DND-41 (cell line): ENCODE measurements at regions not wholly inside any gene's neighbourhood (a gene's known extent, or its start where the extent isn't known, plus 50 kb on each side); places are given as distances from the start of the nearest gene placed in this dataset.

ENCODE experiments used
- ATAC-seq: fragments of 200-7000 bp; cut with Tn5 transposase; 3 replicates; pipeline ENCODE4 v1.9.1; 2021; ENCODE audit warnings: low read depth; ENCODE audit not compliant: insufficient read depth
- DNase-seq: peaks from one replicate; pipeline ENCODE4 v3.0.0-alpha.2; 2020
- H2AFZ ChIP-seq: 2 replicates; pipeline ENCODE4 v1.6.0; 2012; ENCODE audit warnings: low read depth, low read length
- H3K27ac ChIP-seq: 2 replicates; pipeline ENCODE4 v1.5.1; 2012; ENCODE audit warnings: low read length, inconsistent platforms
- H3K27me3 ChIP-seq: fragments of 200-600 bp; sonication (generic); 2 replicates; pipeline ENCODE4 v1.6.0; 2012; ENCODE audit warnings: low read length, mild to moderate bottlenecking, inconsistent platforms; ENCODE audit not compliant: insufficient read depth, poor library complexity
- H3K36me3 ChIP-seq: 2 replicates; pipeline ENCODE4 v1.5.1; 2012; ENCODE audit warnings: low read length, inconsistent platforms; ENCODE audit not compliant: insufficient read depth
- H3K4me1 ChIP-seq: 2 replicates; pipeline ENCODE4 v1.5.1; 2012; ENCODE audit warnings: mild to moderate bottlenecking, low read length; ENCODE audit not compliant: insufficient read depth
- H3K4me2 ChIP-seq: 2 replicates; pipeline ENCODE4 v1.6.0; 2012; ENCODE audit warnings: mild to moderate bottlenecking, moderate library complexity, low read length, inconsistent platforms; ENCODE audit not compliant: insufficient read depth
- H3K4me3 ChIP-seq, 2 experiments: fragments of 200-600 bp in 1 of 2; shearing (Covaris generic) in 1 of 2; 2 replicates each; pipeline ENCODE4 v1.5.1; 2012 to 2016; ENCODE audit warnings: inconsistent platforms in 2 of 2, low read length in 2 of 2, mild to moderate bottlenecking in 2 of 2, low read depth in 1 of 2, moderate library complexity in 1 of 2
- H3K79me2 ChIP-seq: 2 replicates; pipeline ENCODE4 v1.6.0; 2012; ENCODE audit warnings: low read length, inconsistent platforms; ENCODE audit not compliant: insufficient read depth
- H3K9ac ChIP-seq: 2 replicates; pipeline ENCODE4 v1.6.0; 2012; ENCODE audit warnings: low read depth, mild to moderate bottlenecking, inconsistent platforms, low read length, moderate library complexity
- H3K9me3 ChIP-seq: 2 replicates; pipeline ENCODE4 v1.5.1; 2012; ENCODE audit warnings: low read length, moderate library complexity, mild to moderate bottlenecking, inconsistent platforms; ENCODE audit not compliant: insufficient read depth, severe bottlenecking
- H4K20me1 ChIP-seq: 2 replicates; pipeline ENCODE4 v1.6.0; 2012; ENCODE audit warnings: low read length; ENCODE audit not compliant: insufficient read depth
- CTCF ChIP-seq: IDR thresholded peaks from 2 replicates; pipeline ENCODE4 v1.5.1; 2012; ENCODE audit warnings: borderline replicate concordance, low read length, moderate library complexity, mild to moderate bottlenecking; ENCODE audit not compliant: poor library complexity, severe bottlenecking; ENCODE audit errors: extremely low read depth
- EZH2 ChIP-seq: IDR thresholded peaks from 3 replicates; pipeline ENCODE4 v1.6.1; 2012; ENCODE audit warnings: borderline replicate concordance, low read depth, mild to moderate bottlenecking, moderate library complexity, low read length, inconsistent platforms; ENCODE audit not compliant: severe bottlenecking

- DNase-seq (no peak), ATAC-seq (no peak)
- no peak overlapping the region for H3K4me2 ChIP-seq
- H3K27ac ChIP-seq, result no peak overlapping the region
- H3K9ac ChIP-seq, result no peak overlapping the region
- no peaks in the 10 kb centered on the region for H3K27me3 ChIP-seq
- no peaks in the 10 kb centered on the region for H3K4me1 ChIP-seq
- H3K36me3 ChIP-seq, result no peaks in the 10 kb centered on the region
- TF ChIP-seq EZH2, result no peak
- TF ChIP-seq CTCF, result no peak
- H3K9me3 ChIP-seq, result no peaks in the 10 kb centered on the region
- no peak overlapping the region for H3K4me3 ChIP-seq
- H4K20me1 ChIP-seq, result no peaks in the 10 kb centered on the region
- H3K79me2 ChIP-seq, result no peaks in the 10 kb centered on the region
- no peak overlapping the region for H2AFZ ChIP-seq
Measured at GRCh38 chr3:90056281-90057032, 949.0 kb downstream of the EPHA3 start.

- no peak for ATAC-seq
- Histone ChIP-seq H4K20me1 (no peaks in the 10 kb centered on the region), H2AFZ (no peak overlapping the region), H3K4me2 (no peak overlapping the region), H3K79me2 (no peaks in the 10 kb centered on the region), H3K4me1 (no peaks in the 10 kb centered on the region), H3K36me3 (no peaks in the 10 kb centered on the region), H3K9ac (no peak overlapping the region), H3K9me3 (no peaks in the 10 kb centered on the region), H3K27me3 (no peaks in the 10 kb centered on the region), H3K4me3 (no peak overlapping the region), H3K27ac (no peak overlapping the region)
- no peak for DNase-seq
- TF ChIP-seq CTCF, result no peak
- no peak for TF ChIP-seq EZH2
Measured at GRCh38 chr3:90062016-90062415, 954.6 kb downstream of the EPHA3 start.

GRCh38 chr3:90062631-90063200 lies 955.3 kb downstream of the EPHA3 start:
- Histone ChIP-seq H3K4me2 (no peak overlapping the region), H2AFZ (no peak overlapping the region), H3K27ac (no peak overlapping the region)

More at GRCh38 chr3:90062631-90063200, 955.3 kb downstream of the EPHA3 start:
- no peaks in the 10 kb centered on the region for H4K20me1 ChIP-seq
- DNase-seq (no peak), ATAC-seq (no peak)
- H3K4me3 ChIP-seq, result no peak overlapping the region
- H3K9ac ChIP-seq, result no peak overlapping the region
- no peaks in the 10 kb centered on the region for H3K36me3 ChIP-seq
- no peaks in the 10 kb centered on the region for H3K4me1 ChIP-seq
- no peaks in the 10 kb centered on the region for H3K79me2 ChIP-seq
- no peak for TF ChIP-seq CTCF
- TF ChIP-seq EZH2, result no peak
- no peaks in the 10 kb centered on the region for H3K9me3 ChIP-seq
- H3K27me3 ChIP-seq, result no peaks in the 10 kb centered on the region
